Esophagus squamous epithelium (tissue), 4 donors: ENCODE measurements at regions not wholly inside any gene's neighbourhood (a gene's known extent, or its start where the extent isn't known, plus 50 kb on each side); places are given as distances from the start of the nearest gene placed in this dataset.

Source experiments
- CTCF ChIP-seq, 6 experiments: fragments of 450-650 bp in 4 of 6; fragments of 200-600 bp in 2 of 6; sonication (generic) in 2 of 6; IDR thresholded peaks; one replicate each; pipeline ENCODE4 v1.5.1; 2016 to 2019; ENCODE audit warnings: antibody characterized with exemption in 6 of 6, mild to moderate bottlenecking in 4 of 6, moderate library complexity in 4 of 6
- POLR2A ChIP-seq, 4 donors: fragments of 450-650 bp; IDR thresholded peaks; one replicate each; pipeline ENCODE4 v1.6.1; 2017; ENCODE audit warnings: antibody characterized with exemption in 4 of 4, mild to moderate bottlenecking in 4 of 4, moderate library complexity in 3 of 4

- TF ChIP-seq CTCF (IDR thresholded peaks at IDR 0.05) (no peak), POLR2A (IDR thresholded peaks at IDR 0.05) (no peak)
These were observed 84.1 kb upstream of the H2AZ1 start for GRCh38 chr4:100034023-100034664.
